ENCODE measurements at regions not wholly inside any gene's neighbourhood (a gene's known extent, or its start where the extent isn't known, plus 50 kb on each side); places are given as distances from the start of the nearest gene placed in this dataset.

DNA sequence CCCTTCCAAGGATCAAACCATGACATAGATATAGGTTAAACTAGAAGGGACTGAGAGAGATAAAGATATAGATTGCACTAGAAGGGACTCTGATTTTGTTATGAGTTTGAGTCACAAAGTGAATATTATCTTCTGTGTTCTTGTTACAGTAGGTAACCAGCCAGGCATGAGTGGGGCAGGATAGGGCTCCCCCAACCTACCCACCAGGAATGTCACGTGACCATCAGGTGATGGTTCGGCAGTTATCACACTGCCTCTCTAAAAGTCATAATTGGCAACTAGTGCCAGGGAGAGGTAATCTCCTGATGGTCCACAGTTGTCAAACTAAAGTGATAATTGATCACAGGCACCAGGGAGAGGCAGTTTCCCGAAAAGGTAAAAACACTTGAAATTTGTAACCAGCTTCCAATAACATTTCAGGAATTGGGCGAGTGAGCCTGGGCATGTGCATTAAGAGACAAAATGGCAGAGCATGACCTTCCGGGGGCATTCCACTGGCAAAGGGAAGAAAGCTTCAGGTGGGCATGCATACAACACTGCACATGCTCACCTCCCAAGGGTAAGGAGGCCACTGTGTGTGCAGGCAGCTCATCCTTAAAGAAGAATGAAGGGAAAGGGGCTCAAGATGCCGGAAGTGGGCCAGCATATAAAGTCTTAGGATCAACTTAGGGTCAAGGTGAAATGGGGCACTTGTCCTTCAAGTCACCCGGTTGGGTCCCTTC, 533.6 kb upstream of the HTR2C start:
- Histone ChIP-seq H3K27ac (ENCODE audit: extremely low read depth, low read depth, low read length) (no peak overlapping the region), H3K4me1 (ENCODE audit: control insufficient read depth, insufficient read depth, low read length) (no peaks in the 10 kb centered on the region), H3K36me3 (ENCODE audit: control insufficient read depth in 2 of 2, insufficient read depth in 1 of 2, low read length in 2 of 2) (no peaks in the 10 kb centered on the region), H3K4me3 (ENCODE audit: low read depth, low read length) (no peak overlapping the region), H3K9me3 (ENCODE audit: control insufficient read depth, insufficient read depth, low read depth, low read length) (no peaks in the 10 kb centered on the region)
- POLR2A ChIA-PET = no interaction called here
- TF ChIP-seq EGR2 (tag by site-specific recombination; IDR thresholded peaks at IDR 0.05; ENCODE audit: low read depth) (no peak), KLF7 (tag by site-specific recombination; IDR thresholded peaks at IDR 0.05; ENCODE audit: borderline replicate concordance) (no peak), ZNF514 (tag by site-specific recombination; IDR thresholded peaks at IDR 0.05) (no peak)
- CTCF ChIA-PET = interaction anchor here (0.6 kb wide), 1 partner anchor 1200 kb away, joined by 3 read pairs; no protein-coding TSS in a partner anchor

DNA sequence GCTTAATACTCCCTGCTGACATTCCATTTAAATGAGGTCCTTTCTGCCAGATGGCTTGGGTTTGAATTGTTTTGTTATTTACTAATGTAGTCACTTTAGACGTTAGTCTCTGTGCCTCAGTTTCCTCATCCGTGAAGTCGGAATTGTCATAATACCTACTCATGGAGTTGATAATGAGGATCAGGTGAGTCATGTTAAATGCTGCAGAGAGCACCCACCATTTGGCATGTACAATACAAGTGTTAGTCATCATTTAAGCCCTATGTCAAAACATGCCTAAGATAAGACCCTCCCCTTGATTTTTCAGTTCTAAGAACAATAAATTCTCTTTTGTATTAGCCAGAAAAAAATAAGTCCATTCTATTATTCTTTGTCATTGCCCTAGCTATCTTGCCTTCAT, 534.8 kb upstream of the HTR2C start:
- Histone ChIP-seq H3K4me3 (ENCODE audit: low read depth, low read length) (no peak overlapping the region), H3K27ac (ENCODE audit: extremely low read depth, low read depth, low read length) (no peak overlapping the region), H3K36me3 (ENCODE audit: control insufficient read depth in 2 of 2, insufficient read depth in 1 of 2, low read length in 2 of 2) (no peaks in the 10 kb centered on the region), H3K4me1 (ENCODE audit: control insufficient read depth, insufficient read depth, low read length) (no peaks in the 10 kb centered on the region), H3K9me3 (ENCODE audit: control insufficient read depth, insufficient read depth, low read depth, low read length) (no peaks in the 10 kb centered on the region)
- POLR2A ChIA-PET = no interaction called here
- CTCF ChIA-PET = no interaction called here
- TF ChIP-seq ZNF280D (tag by site-specific recombination; IDR thresholded peaks at IDR 0.05) = no peak
- TF ChIP-seq, protein P1, sequence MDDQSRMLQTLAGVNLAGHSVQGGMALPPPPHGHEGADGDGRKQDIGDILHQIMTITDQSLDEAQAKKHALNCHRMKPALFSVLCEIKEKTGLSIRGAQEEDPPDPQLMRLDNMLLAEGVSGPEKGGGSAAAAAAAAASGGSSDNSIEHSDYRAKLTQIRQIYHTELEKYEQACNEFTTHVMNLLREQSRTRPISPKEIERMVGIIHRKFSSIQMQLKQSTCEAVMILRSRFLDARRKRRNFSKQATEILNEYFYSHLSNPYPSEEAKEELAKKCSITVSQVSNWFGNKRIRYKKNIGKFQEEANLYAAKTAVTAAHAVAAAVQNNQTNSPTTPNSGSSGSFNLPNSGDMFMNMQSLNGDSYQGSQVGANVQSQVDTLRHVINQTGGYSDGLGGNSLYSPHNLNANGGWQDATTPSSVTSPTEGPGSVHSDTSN (CRISPR knock-in tag; IDR thresholded peaks at IDR 0.05) = no peak

GRCh38 chrX:114047558-114047957, 536.3 kb upstream of the HTR2C start:
- H3K9me3 ChIP-seq (ENCODE audit: control insufficient read depth, insufficient read depth, low read depth, low read length) = no peaks in the 10 kb centered on the region
- ChIA-PET POLR2A (no interaction called here), CTCF (interaction anchor here (0.6 kb wide), 1 partner anchor 514 kb away, joined by 3 read pairs; no protein-coding TSS in a partner anchor)
- H3K36me3 ChIP-seq (ENCODE audit: control insufficient read depth in 2 of 2, insufficient read depth in 1 of 2, low read length in 2 of 2) = no peaks in the 10 kb centered on the region
- H3K4me3 ChIP-seq (ENCODE audit: low read depth, low read length) = no peak overlapping the region
- no peaks in the 10 kb centered on the region for H3K4me1 ChIP-seq (ENCODE audit: control insufficient read depth, insufficient read depth, low read length)
- TF ChIP-seq ZBTB48 (tag by site-specific recombination; IDR thresholded peaks at IDR 0.05) = no peak
- H3K27ac ChIP-seq (ENCODE audit: extremely low read depth, low read depth, low read length) = no peak overlapping the region

- no peak overlapping the region for H3K4me3 ChIP-seq (ENCODE audit: low read depth, low read length)
- H3K4me1 ChIP-seq (ENCODE audit: control insufficient read depth, insufficient read depth, low read length) = no peaks in the 10 kb centered on the region
- CTCF ChIA-PET = no interaction called here
- POLR2A ChIA-PET = no interaction called here
- no peak overlapping the region for H3K27ac ChIP-seq (ENCODE audit: extremely low read depth, low read depth, low read length)
- H3K36me3 ChIP-seq (ENCODE audit: control insufficient read depth in 2 of 2, insufficient read depth in 1 of 2, low read length in 2 of 2) = no peaks in the 10 kb centered on the region
- H3K9me3 ChIP-seq (ENCODE audit: control insufficient read depth, insufficient read depth, low read depth, low read length) = no peaks in the 10 kb centered on the region
- TF ChIP-seq ZSCAN16 (tag by site-specific recombination; IDR thresholded peaks at IDR 0.05) = no peak
- no peak for TF ChIP-seq ZNF585B (tag by site-specific recombination; IDR thresholded peaks at IDR 0.05)
- TF ChIP-seq, protein P2, sequence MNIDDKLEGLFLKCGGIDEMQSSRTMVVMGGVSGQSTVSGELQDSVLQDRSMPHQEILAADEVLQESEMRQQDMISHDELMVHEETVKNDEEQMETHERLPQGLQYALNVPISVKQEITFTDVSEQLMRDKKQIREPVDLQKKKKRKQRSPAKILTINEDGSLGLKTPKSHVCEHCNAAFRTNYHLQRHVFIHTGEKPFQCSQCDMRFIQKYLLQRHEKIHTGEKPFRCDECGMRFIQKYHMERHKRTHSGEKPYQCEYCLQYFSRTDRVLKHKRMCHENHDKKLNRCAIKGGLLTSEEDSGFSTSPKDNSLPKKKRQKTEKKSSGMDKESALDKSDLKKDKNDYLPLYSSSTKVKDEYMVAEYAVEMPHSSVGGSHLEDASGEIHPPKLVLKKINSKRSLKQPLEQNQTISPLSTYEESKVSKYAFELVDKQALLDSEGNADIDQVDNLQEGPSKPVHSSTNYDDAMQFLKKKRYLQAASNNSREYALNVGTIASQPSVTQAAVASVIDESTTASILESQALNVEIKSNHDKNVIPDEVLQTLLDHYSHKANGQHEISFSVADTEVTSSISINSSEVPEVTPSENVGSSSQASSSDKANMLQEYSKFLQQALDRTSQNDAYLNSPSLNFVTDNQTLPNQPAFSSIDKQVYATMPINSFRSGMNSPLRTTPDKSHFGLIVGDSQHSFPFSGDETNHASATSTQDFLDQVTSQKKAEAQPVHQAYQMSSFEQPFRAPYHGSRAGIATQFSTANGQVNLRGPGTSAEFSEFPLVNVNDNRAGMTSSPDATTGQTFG (tag by site-specific recombination; IDR thresholded peaks at IDR 0.05; ENCODE audit: borderline replicate concordance) = no peak
- no peak for TF ChIP-seq ZNF274 (IDR thresholded peaks at IDR 0.05; ENCODE audit: low read length)
- no peak for TF ChIP-seq ZNF274 (tag by site-specific recombination; IDR thresholded peaks at IDR 0.05; ENCODE audit: borderline replicate concordance)
- TF ChIP-seq ZNF529 (tag by site-specific recombination; IDR thresholded peaks at IDR 0.05; ENCODE audit: insufficient replicate concordance) = no peak
- no peak for TF ChIP-seq ZNF280D (tag by site-specific recombination; IDR thresholded peaks at IDR 0.05)
- TF ChIP-seq ZNF768 (tag by site-specific recombination; IDR thresholded peaks at IDR 0.05) = no peak
- no peak for TF ChIP-seq ZXDB (tag by site-specific recombination; IDR thresholded peaks at IDR 0.05)
- TF ChIP-seq ZNF221 (tag by site-specific recombination; IDR thresholded peaks at IDR 0.05; ENCODE audit: borderline replicate concordance) = no peak
- no peak for TF ChIP-seq RBAK (tag by site-specific recombination; IDR thresholded peaks at IDR 0.05)
- no peak for TF ChIP-seq ZNF837 (tag by site-specific recombination; IDR thresholded peaks at IDR 0.05)
These were observed 537.1 kb upstream of the HTR2C start for GRCh38 chrX:114046695-114047279.

All from HEK293 (cell line).